Activated T-helper 2 cell treated with anti-CD3 and anti-CD28 coated beads, Interferon-gamma antibody, Interleukin-2, Interleukin-4, amounts not matched to agents 10 μg/mL and 5 μg/mL and 100 μg/mL, durations not matched to agents 14 hours and 24 hours and 36 hours (primary cell): ENCODE measurements at regions not wholly inside any gene's neighbourhood (a gene's known extent, or its start where the extent isn't known, plus 50 kb on each side); places are given as distances from the start of the nearest gene placed in this dataset.
A peak's percentile ranks its signal among the peaks of the same experiment; 100 is the strongest.

ENCODE experiments used
- DNase-seq: peaks from one replicate; pipeline ENCODE4 v3.0.0; 2021; ENCODE audit warnings: low spot score
- H3K27ac Mint-ChIP-seq: one replicate; pipeline ENCODE4 v1.8.0; 2021; ENCODE audit warnings: mixed read lengths
- H3K27me3 Mint-ChIP-seq: one replicate; pipeline ENCODE4 v1.8.0; 2021; ENCODE audit warnings: low read depth, mixed read lengths
- H3K36me3 Mint-ChIP-seq: one replicate; pipeline ENCODE4 v1.8.0; 2021; ENCODE audit warnings: low read depth, mixed read lengths
- H3K4me1 Mint-ChIP-seq: one replicate; pipeline ENCODE4 v1.8.0; 2021; ENCODE audit warnings: low read depth, mixed read lengths
- H3K4me3 Mint-ChIP-seq: one replicate; pipeline ENCODE4 v1.8.0; 2021; ENCODE audit warnings: low read depth, mild to moderate bottlenecking, moderate library complexity, mixed read lengths
- H3K9me3 Mint-ChIP-seq: one replicate; pipeline ENCODE4 v1.8.0; 2021; ENCODE audit warnings: mixed read lengths
- intact Hi-C: fragments of 100-400 bp; cut with micrococcal nuclease; formaldehyde crosslinking; loops from one replicate; pipeline ENCODE4 v1.15.1; 2023

DNA sequence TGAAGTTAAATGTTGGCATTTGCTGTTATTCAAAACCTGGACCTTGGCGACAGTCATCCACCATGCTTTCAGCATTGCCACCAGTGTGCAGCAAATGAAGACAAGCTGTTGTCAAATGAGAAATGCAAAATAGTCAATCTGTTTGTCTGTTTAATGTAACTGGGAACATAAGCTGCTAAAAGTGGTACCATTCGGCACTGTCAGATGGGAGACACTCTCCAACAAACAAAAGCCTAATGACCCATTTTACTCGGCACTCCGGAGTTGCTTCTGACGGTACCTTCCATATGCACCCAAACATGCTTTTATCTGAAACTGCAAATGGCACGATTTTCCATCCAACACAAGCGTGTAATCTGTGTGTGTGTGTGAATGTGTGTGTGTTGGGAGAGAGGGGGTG lies 297.8 kb downstream of the MAF start:
- intact Hi-C loops, result no loop called here
- Mint-ChIP-seq H3K4me3 (no peak overlapping the region), H3K27ac (no peak overlapping the region), H3K36me3 (no peaks in the 10 kb centered on the region), H3K4me1 (no peaks in the 10 kb centered on the region), H3K9me3 (no peaks in the 10 kb centered on the region), H3K27me3 (peaks cover 2% of the 10 kb centered on the region)
- no peak for DNase-seq

- H3K36me3 Mint-ChIP-seq, result no peaks in the 10 kb centered on the region
- H3K4me3 Mint-ChIP-seq, result no peak overlapping the region
- intact Hi-C loops, result no loop called here
Measured at GRCh38 chr16:79301051-79301450, 299.5 kb downstream of the MAF start.

DNA sequence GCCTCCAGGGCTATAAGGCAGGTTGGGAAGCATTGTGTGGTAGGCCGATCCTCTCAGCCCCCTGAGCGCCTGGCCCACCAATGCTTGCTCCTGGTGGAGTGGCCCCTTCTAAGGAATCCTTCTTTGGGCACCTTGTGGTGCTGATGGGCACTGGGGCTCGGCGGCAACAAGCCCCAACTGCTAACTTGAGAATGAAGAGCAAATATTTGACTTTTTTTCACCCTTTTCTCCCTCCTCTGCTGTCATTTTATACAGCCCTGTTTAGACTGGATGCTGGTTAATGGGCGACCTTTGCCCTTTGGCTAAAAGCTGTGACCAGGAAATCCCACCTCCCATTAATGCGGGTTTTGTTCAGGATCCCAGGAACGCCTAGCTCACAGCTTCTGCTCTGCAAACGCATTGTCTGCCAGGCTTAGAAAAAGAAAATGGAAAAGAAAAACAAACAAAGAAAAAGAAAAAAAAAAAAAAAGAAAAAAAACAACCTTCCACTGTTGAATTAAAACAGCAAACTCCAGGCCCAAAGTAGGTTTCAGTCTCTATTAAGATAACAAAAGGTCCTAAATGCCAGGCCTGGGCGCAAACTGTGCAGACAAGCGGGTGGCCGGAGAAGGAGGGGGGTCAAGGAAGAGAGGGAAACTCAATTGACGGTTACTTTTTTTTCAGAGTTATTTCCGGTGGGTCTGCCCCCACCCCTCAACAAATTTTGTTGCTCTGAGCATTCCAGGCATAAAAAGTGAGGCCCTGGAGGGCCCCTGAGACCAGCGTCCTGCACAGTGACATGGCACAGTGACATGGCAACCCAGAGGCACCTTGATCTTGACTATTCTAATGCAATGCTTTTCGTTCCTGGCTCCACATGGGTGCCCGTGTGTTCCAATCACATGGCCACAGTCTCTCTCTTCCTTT lies 301.4 kb downstream of the MAF start:
- no peak for DNase-seq
- intact Hi-C loops, result no loop called here
- Mint-ChIP-seq H3K4me3 (no peak overlapping the region), H3K27me3 (peaks cover 2% of the 10 kb centered on the region), H3K9me3 (no peaks in the 10 kb centered on the region), H3K36me3 (no peaks in the 10 kb centered on the region), H3K27ac (no peak overlapping the region), H3K4me1 (peaks cover 6% of the 10 kb centered on the region)

More at GRCh38 chr16:79301051-79301450, 299.5 kb downstream of the MAF start:
- Mint-ChIP-seq H3K27ac (no peak overlapping the region), H3K9me3 (no peaks in the 10 kb centered on the region), H3K27me3 (peaks cover 2% of the 10 kb centered on the region), H3K4me1 (peaks cover 6% of the 10 kb centered on the region)
- DNase-seq, result no peak

DNA sequence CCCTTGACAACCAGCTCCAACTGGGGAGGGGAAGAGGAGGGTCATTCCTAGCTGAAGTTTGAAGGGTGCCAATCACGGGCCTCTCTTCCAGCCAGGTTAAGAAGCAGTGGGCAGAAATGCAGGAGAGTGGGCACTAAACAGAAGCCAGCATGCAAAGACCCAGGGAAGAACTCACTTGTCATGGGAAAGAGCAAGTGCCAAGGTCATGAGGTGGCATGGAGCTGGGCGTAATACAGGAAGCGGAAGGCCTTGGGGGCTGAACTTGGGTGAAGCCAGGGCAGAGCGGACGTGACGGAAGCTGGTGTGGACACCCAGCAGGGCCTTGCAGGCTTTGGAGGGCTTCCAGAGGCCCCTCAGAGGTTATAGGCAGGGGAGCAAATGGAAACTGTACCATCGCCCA lies 302.1 kb downstream of the MAF start:
- no peak for DNase-seq
- Mint-ChIP-seq H3K27me3 (peaks cover 2% of the 10 kb centered on the region), H3K27ac (no peak overlapping the region), H3K4me1 (peaks cover 8% of the 10 kb centered on the region), H3K36me3 (no peaks in the 10 kb centered on the region), H3K4me3 (no peak overlapping the region), H3K9me3 (no peaks in the 10 kb centered on the region)
- intact Hi-C loops, result no loop called here

DNA sequence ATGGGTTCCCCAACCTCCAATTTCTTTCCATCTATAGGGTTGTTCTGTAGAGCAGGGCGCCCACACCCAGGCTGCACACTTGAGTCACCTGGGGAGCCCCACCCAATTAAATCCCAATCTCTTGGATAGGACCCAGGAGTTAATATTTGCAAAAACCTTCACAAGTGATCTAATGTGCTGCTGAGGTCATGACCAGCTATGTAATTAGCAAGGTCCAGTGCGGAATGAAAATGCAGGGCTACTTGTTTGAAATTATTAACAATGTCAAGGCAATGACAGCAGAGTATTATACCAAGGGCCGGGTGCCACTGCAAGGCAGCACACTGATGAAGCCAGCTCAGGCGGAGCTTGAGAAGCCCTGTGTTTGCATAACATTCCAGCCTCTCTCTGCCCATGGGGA lies 302.7 kb downstream of the MAF start:
- Mint-ChIP-seq H3K27me3 (peaks cover under 1% of the 10 kb centered on the region), H3K9me3 (no peaks in the 10 kb centered on the region), H3K4me3 (no peak overlapping the region), H3K36me3 (no peaks in the 10 kb centered on the region), H3K27ac (no peak overlapping the region), H3K4me1 (peaks cover 9% of the 10 kb centered on the region)
- intact Hi-C loops, result no loop called here
- DNase-seq, result no peak

DNA sequence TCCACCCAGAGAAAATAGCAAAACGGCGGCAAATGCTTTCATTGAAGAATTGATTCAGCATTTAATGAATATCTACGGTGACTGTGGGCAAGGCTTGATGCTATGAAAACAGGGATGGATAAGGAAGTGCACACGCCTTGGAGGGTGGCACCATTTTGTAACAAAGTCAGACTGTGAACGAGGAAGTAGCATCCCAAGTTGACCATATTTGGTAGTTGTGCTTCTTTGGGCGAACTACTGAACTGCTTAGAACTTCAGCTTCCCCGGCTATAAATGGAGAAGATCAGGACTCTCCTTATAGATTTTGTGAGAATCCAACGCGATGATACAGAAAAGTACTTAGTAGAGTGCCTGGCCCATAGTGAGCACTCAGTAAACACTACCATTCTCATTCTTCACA lies 303.2 kb downstream of the MAF start:
- DNase-seq, result no peak
- no peak overlapping the region for H3K4me3 Mint-ChIP-seq
- peaks cover 9% of the 10 kb centered on the region for H3K4me1 Mint-ChIP-seq
- no peaks in the 10 kb centered on the region for H3K27me3 Mint-ChIP-seq
- H3K9me3 Mint-ChIP-seq, result no peaks in the 10 kb centered on the region
- H3K27ac Mint-ChIP-seq, result no peak overlapping the region
- H3K36me3 Mint-ChIP-seq, result no peaks in the 10 kb centered on the region
- intact Hi-C loops, result no loop called here

DNA sequence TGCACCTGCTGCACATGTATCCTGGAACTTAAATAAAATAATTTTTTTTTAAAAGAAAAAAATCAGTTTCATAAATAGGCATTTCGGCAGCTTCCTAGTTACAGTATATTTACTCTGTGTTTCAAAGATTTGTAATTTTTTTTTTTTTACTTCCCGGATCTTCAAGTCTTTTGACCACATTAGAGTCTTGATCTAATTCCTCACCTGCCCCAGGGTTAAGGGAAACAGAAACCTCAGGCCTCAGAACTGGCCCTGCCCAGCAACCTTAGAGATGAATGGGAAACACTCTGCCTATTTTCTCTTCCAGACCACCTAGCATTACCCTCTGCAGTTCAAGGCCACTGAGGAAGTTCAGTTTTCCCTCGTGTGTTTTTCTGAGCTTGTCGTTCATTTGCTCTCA lies 304.0 kb downstream of the MAF start:
- H3K4me1 Mint-ChIP-seq, result peaks cover 9% of the 10 kb centered on the region
- DNase-seq, result no peak
- peaks cover 4% of the 10 kb centered on the region for H3K9me3 Mint-ChIP-seq
- H3K27me3 Mint-ChIP-seq, result no peaks in the 10 kb centered on the region
- intact Hi-C loops, result no loop called here
- no peaks in the 10 kb centered on the region for H3K36me3 Mint-ChIP-seq
- H3K27ac Mint-ChIP-seq, result no peak overlapping the region
- no peak overlapping the region for H3K4me3 Mint-ChIP-seq

- no peaks in the 10 kb centered on the region for H3K27me3 Mint-ChIP-seq
- peaks cover 4% of the 10 kb centered on the region for H3K9me3 Mint-ChIP-seq
- no peaks in the 10 kb centered on the region for H3K36me3 Mint-ChIP-seq
- H3K4me3 Mint-ChIP-seq, result no peak overlapping the region
- H3K27ac Mint-ChIP-seq, result no peak overlapping the region
- peaks cover 9% of the 10 kb centered on the region for H3K4me1 Mint-ChIP-seq
- intact Hi-C loops, result no loop called here
- DNase-seq, result no peak
Measured at GRCh38 chr16:79295746-79296145, 304.8 kb downstream of the MAF start.

DNA sequence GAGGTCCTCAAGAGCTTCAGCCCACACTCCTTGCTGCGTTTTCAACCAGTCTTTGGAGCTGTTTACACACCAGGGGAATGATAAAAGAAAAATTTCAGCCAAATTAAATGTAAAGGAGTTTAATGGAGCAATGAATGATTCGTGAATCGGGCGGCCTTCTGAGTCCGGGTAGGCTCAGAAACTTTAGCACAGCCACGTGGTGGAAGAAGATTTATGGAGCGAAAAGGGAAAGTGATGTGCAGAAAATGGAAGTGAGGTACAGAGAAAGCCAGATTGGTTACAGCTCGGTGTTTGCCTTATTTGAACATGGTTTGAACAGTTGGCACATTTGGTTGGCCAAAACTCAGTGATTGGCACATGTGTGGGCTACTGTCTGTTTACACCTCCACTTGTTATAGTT lies 305.4 kb downstream of the MAF start:
- intact Hi-C loops, result no loop called here
- Mint-ChIP-seq H3K27ac (no peak overlapping the region), H3K4me3 (no peak overlapping the region), H3K9me3 (peaks cover 4% of the 10 kb centered on the region), H3K36me3 (no peaks in the 10 kb centered on the region), H3K27me3 (no peaks in the 10 kb centered on the region), H3K4me1 (peaks cover 9% of the 10 kb centered on the region)
- no peak for DNase-seq

- H3K27ac Mint-ChIP-seq, result no peak overlapping the region
- no peak overlapping the region for H3K4me3 Mint-ChIP-seq
- H3K9me3 Mint-ChIP-seq, result peaks cover 4% of the 10 kb centered on the region
- H3K36me3 Mint-ChIP-seq, result no peaks in the 10 kb centered on the region
- DNase-seq, result no peak
- intact Hi-C loops, result no loop called here
- peaks cover 9% of the 10 kb centered on the region for H3K4me1 Mint-ChIP-seq
- H3K27me3 Mint-ChIP-seq, result no peaks in the 10 kb centered on the region
Measured at GRCh38 chr16:79294568-79294967, 306.0 kb downstream of the MAF start.

- Mint-ChIP-seq H3K36me3 (no peaks in the 10 kb centered on the region), H3K9me3 (peaks cover 4% of the 10 kb centered on the region), H3K27ac (no peak overlapping the region), H3K4me1 (peaks cover 13% of the 10 kb centered on the region), H3K27me3 (no peaks in the 10 kb centered on the region), H3K4me3 (no peak overlapping the region)
- DNase-seq, result no peak
- intact Hi-C loops, result no loop called here
Measured at GRCh38 chr16:79293836-79294460, 306.6 kb downstream of the MAF start.

- Mint-ChIP-seq H3K4me3 (no peak overlapping the region), H3K27ac (no peak overlapping the region), H3K36me3 (no peaks in the 10 kb centered on the region), H3K4me1 (peaks cover 40% of the 10 kb centered on the region), H3K27me3 (no peaks in the 10 kb centered on the region), H3K9me3 (peaks cover 4% of the 10 kb centered on the region)
- DNase-seq, result no peak
- intact Hi-C loops, result no loop called here
Measured at GRCh38 chr16:79288066-79288465, 312.5 kb downstream of the MAF start.

- intact Hi-C loops, result loop anchor here (2.0 kb wide), 1 partner anchor 29 kb away; no protein-coding TSS in a partner anchor
- peak overlapping the region; percentile 72 for H3K27ac Mint-ChIP-seq
- peaks cover 46% of the 10 kb centered on the region for H3K4me1 Mint-ChIP-seq
Measured at GRCh38 chr16:79287424-79287917, 313.1 kb downstream of the MAF start.

More at GRCh38 chr16:79287424-79287917, 313.1 kb downstream of the MAF start:
- Mint-ChIP-seq H3K27me3 (no peaks in the 10 kb centered on the region), H3K9me3 (peaks cover 4% of the 10 kb centered on the region), H3K36me3 (no peaks in the 10 kb centered on the region), H3K4me3 (peak overlapping the region; percentile 52)
- DNase-seq, result no peak
